ENCODE measurements at regions not wholly inside any gene's neighbourhood (a gene's known extent, or its start where the extent isn't known, plus 50 kb on each side); places are given as distances from the start of the nearest gene placed in this dataset.

GRCh38 chr18:39976771-39977170 lies 1978.3 kb upstream of the PIK3C3 start:
- Histone ChIP-seq H3K27ac (no peak overlapping the region), H3K9me3 (no peaks in the 10 kb centered on the region), H3K4me3 (no peak overlapping the region), H3K36me3 (no peaks in the 10 kb centered on the region), H3K27me3 (no peaks in the 10 kb centered on the region), H3K4me1 (no peaks in the 10 kb centered on the region)
- no peak for TF ChIP-seq POLR2A (IDR thresholded peaks at IDR 0.05)
- TF ChIP-seq, protein P1, sequence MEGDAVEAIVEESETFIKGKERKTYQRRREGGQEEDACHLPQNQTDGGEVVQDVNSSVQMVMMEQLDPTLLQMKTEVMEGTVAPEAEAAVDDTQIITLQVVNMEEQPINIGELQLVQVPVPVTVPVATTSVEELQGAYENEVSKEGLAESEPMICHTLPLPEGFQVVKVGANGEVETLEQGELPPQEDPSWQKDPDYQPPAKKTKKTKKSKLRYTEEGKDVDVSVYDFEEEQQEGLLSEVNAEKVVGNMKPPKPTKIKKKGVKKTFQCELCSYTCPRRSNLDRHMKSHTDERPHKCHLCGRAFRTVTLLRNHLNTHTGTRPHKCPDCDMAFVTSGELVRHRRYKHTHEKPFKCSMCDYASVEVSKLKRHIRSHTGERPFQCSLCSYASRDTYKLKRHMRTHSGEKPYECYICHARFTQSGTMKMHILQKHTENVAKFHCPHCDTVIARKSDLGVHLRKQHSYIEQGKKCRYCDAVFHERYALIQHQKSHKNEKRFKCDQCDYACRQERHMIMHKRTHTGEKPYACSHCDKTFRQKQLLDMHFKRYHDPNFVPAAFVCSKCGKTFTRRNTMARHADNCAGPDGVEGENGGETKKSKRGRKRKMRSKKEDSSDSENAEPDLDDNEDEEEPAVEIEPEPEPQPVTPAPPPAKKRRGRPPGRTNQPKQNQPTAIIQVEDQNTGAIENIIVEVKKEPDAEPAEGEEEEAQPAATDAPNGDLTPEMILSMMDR (IDR thresholded peaks at IDR 0.05) = no peak
- DNase-seq = no peak
- no peak for ATAC-seq
- 62% methylated on average over 5 of the region's 9 CpGs for WGBS (ENCODE audit: insufficient coverage, low coverage, low lambda C conversion rate, missing lambda C conversion rate)
- intact Hi-C loops (cut with DNase I) = no loop called here

GRCh38 chr18:39972521-39972920 lies 1982.5 kb upstream of the PIK3C3 start:
- intact Hi-C loops (cut with DNase I) = no loop called here
- ATAC-seq (no peak), DNase-seq (no peak)
- Histone ChIP-seq H3K36me3 (no peaks in the 10 kb centered on the region), H3K9me3 (no peaks in the 10 kb centered on the region), H3K4me1 (no peaks in the 10 kb centered on the region), H3K27ac (no peak overlapping the region), H3K4me3 (no peak overlapping the region), H3K27me3 (no peaks in the 10 kb centered on the region)
- WGBS (ENCODE audit: insufficient coverage, low coverage, low lambda C conversion rate, missing lambda C conversion rate) = 70% methylated on average over 3 of the region's 3 CpGs
- no peak for TF ChIP-seq POLR2A (IDR thresholded peaks at IDR 0.05)
- TF ChIP-seq, protein P1 (IDR thresholded peaks at IDR 0.05) = no peak

DNA sequence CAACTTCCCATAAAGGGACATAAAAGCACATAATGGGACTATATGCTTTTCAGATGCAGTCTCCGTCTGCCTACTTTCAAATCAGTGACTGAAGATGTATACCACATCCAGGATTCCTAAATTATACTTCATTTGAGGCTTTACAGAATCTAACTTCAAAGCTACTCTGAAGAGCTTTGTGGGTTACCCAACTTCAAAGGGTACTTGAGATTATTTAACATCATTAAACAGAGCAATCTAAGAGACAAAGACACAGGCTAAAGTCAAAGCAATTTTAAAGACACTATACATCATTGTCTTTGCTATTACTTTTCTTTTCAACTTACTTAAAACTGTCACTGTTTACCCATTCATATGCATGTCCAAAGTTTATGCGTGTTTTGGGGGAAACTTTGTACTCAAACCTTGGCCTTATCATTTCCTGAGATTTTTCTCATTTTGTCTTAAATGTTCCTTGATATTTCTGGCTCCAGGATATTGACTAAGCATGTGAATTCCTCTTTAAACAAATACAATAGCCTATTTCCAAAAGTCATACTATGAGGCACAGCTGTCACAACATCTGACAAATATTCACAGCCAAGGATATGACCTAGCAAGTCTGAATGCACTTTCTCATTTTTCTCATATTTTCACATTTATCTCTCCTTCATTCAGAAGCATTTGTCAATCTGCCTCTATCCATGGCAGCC lies 1985.1 kb upstream of the PIK3C3 start:
- Histone ChIP-seq H3K4me1 (no peaks in the 10 kb centered on the region), H3K9me3 (no peaks in the 10 kb centered on the region), H3K36me3 (no peaks in the 10 kb centered on the region), H3K27me3 (no peaks in the 10 kb centered on the region), H3K4me3 (no peak overlapping the region), H3K27ac (no peak overlapping the region)
- DNase-seq = no peak
- WGBS (ENCODE audit: insufficient coverage, low coverage, low lambda C conversion rate, missing lambda C conversion rate) = 22% methylated on average over 2 of the region's 2 CpGs
- ATAC-seq = no peak
- intact Hi-C loops (cut with DNase I) = no loop called here
- TF ChIP-seq, protein P1 (IDR thresholded peaks at IDR 0.05) = no peak
- TF ChIP-seq POLR2A (IDR thresholded peaks at IDR 0.05) = no peak

DNA sequence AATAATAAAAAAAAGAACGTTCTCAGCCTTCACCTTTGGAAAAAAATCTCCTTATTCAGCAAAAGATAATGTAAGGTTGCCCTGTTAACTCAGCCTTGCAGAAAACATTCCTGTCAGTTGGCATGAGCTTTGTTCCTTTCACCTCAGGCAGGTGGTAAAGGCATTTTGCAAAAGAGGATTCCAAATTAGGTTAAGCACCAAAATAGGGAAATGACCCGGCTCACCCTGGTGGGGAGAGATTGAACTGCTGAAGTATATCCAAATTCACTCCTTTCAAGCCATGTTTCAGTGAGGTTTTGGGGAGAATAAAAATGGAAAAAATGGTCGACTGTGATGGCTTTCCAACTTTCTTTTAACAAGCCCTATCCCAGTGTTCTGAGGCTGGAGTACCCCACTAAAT lies 1988.8 kb upstream of the PIK3C3 start:
- no peaks in the 10 kb centered on the region for H3K36me3 ChIP-seq
- H3K27ac ChIP-seq = no peak overlapping the region
- DNase-seq (no peak), ATAC-seq (no peak)
- no peaks in the 10 kb centered on the region for H3K4me1 ChIP-seq
- intact Hi-C loops (cut with DNase I) = no loop called here
- WGBS (ENCODE audit: insufficient coverage, low coverage, low lambda C conversion rate, missing lambda C conversion rate) = 26% methylated on average over 3 of the region's 3 CpGs
- TF ChIP-seq, protein P1 (IDR thresholded peaks at IDR 0.05) = no peak
- no peak for TF ChIP-seq POLR2A (IDR thresholded peaks at IDR 0.05)
- H3K4me3 ChIP-seq = no peak overlapping the region
- H3K27me3 ChIP-seq = no peaks in the 10 kb centered on the region
- H3K9me3 ChIP-seq = no peaks in the 10 kb centered on the region
